PC-3 (cell line): ENCODE measurements at regions not wholly inside any gene's neighbourhood (a gene's known extent, or its start where the extent isn't known, plus 50 kb on each side); places are given as distances from the start of the nearest gene placed in this dataset.

Experiments used
- CTCF ChIP-seq: fragments of 300-600 bp; sonication (generic); conservative IDR thresholded peaks from 2 replicates; pipeline ENCODE4 v1.5.1; 2017; ENCODE audit warnings: antibody characterized with exemption, low read depth, mild to moderate bottlenecking, low read length
- EZH2 ChIP-seq: fragments of 300-600 bp; sonication (generic); IDR thresholded peaks from one replicate; pipeline ENCODE4 v1.6.1; 2017; ENCODE audit warnings: antibody characterized with exemption, mild to moderate bottlenecking, low read length; ENCODE audit not compliant: unreplicated experiment
- EZH2phosphoT487 ChIP-seq: fragments of 300-600 bp; sonication (generic); IDR thresholded peaks from 2 replicates; pipeline ENCODE4 v1.6.1; 2018; ENCODE audit warnings: mild to moderate bottlenecking, antibody characterized with exemption, low read length, borderline replicate concordance

- TF ChIP-seq CTCF: no peak
- TF ChIP-seq EZH2phosphoT487: no peak
- no peak for TF ChIP-seq EZH2
Observed at GRCh38 chr3:30285188-30286006, 321.0 kb upstream of the TGFBR2 start.
